ENCODE measurements at regions not wholly inside any gene's neighbourhood (a gene's known extent, or its start where the extent isn't known, plus 50 kb on each side); places are given as distances from the start of the nearest gene placed in this dataset.

GRCh38 chr4:44801384-44801783 is 75.0 kb upstream of the GNPDA2 start:
- TF ChIP-seq FOXM1 (IDR thresholded peaks at IDR 0.05; ENCODE audit: low read depth, low read length) (no peak), BHLHE40 (IDR thresholded peaks at IDR 0.05; ENCODE audit: borderline replicate concordance in 1 of 2, low read depth in 2 of 2, low read length in 1 of 2) (no peak), REST (IDR thresholded peaks at IDR 0.05; ENCODE audit: low read depth, low read length) (no peak), HDGF (IDR thresholded peaks at IDR 0.05) (no peak), FOS (IDR thresholded peaks at IDR 0.05; ENCODE audit: borderline replicate concordance, extremely low read depth, insufficient read length) (no peak), MYC (IDR thresholded peaks at IDR 0.05; ENCODE audit: insufficient read depth, insufficient read length, insufficient replicate concordance, low read length, severe bottlenecking) (no peak), STAT1 (conservative IDR thresholded peaks at IDR 0.05) (no peak), USF2 (IDR thresholded peaks at IDR 0.05; ENCODE audit: borderline replicate concordance, low read depth, low read length) (no peak), CTCF (IDR thresholded peaks at IDR 0.05 in 2 of 3, conservative IDR thresholded peaks at IDR 0.05 in 1 of 3; ENCODE audit: control insufficient read depth in 2 of 3, extremely low read depth in 1 of 3, insufficient read depth in 1 of 3, low read depth in 3 of 3, low read length in 3 of 3) (no peak), POLR2A (IDR thresholded peaks at IDR 0.05; ENCODE audit: low read depth, low read length) (no peak), NKRF (conservative IDR thresholded peaks at IDR 0.05) (no peak)

All from GM12878 (cell line).